ENCODE measurements at regions not wholly inside any gene's neighbourhood (a gene's known extent, or its start where the extent isn't known, plus 50 kb on each side); places are given as distances from the start of the nearest gene placed in this dataset.
A peak's percentile ranks its signal among the peaks of the same experiment; 100 is the strongest.

- TF ChIP-seq CTCF (conservative IDR thresholded peaks at IDR 0.05) = no peak
- no peak overlapping the region for H3K4ac ChIP-seq (ENCODE audit: low read depth, low read length)
- H4K91ac ChIP-seq (ENCODE audit: insufficient read length, low read depth, low read length) = no peak overlapping the region
- no peaks in the 10 kb centered on the region for H4K20me1 ChIP-seq (ENCODE audit: control insufficient read depth, insufficient read depth, insufficient read length)
- no peak overlapping the region for H3K9ac ChIP-seq (ENCODE audit: extremely low read depth, insufficient read length, low read length)
- no peak overlapping the region for H4K8ac ChIP-seq (replicated peaks; ENCODE audit: insufficient read length, low read depth, low read length)
- H3K23me2 ChIP-seq (ENCODE audit: insufficient read length, low read depth, low read length, poor library complexity, severe bottlenecking) = no peaks in the 10 kb centered on the region
- no peak overlapping the region for H3K27ac ChIP-seq (ENCODE audit: insufficient read length, low read depth, low read length)
- Mint-ChIP-seq H3K36me3 (ENCODE audit: insufficient read depth in 1 of 3, low read depth in 3 of 3) (peaks cover 0 to 15% (median 0%) of the 10 kb centered on the region in 3 experiments; a peak in 3 of 7 replicates), H3K4me1 (peaks cover 7 to 23% of the 10 kb centered on the region in 2 experiments), H3K27ac (peak overlapping the region in 1 of 3 experiments; percentile 4; a peak in 2 of 7 replicates), H3K4me3 (no peak overlapping the region), H3K27me3 (ENCODE audit: low read depth) (no peaks in the 10 kb centered on the region), H3K9me3 (peaks cover 3 to 6% of the 10 kb centered on the region in 2 experiments; a peak in 2 of 5 replicates)
- no peak overlapping the region for H3K4me2 ChIP-seq (ENCODE audit: insufficient read depth, insufficient read length, low read length)
- H2AFZ ChIP-seq (ENCODE audit: low read length) = no peak overlapping the region
- DNase-seq = no peak
- no peak overlapping the region for H2BK15ac ChIP-seq (ENCODE audit: low read depth, low read length)
- H3K23ac ChIP-seq (ENCODE audit: insufficient read length, low read depth, low read length) = no peak overlapping the region
- H3K4me1 ChIP-seq (ENCODE audit: insufficient read depth, low read length) = no peaks in the 10 kb centered on the region
- no peaks in the 10 kb centered on the region for H3K79me1 ChIP-seq (ENCODE audit: insufficient read depth, low read depth, low read length, poor library complexity, severe bottlenecking)
- no peak overlapping the region for H4K5ac ChIP-seq (ENCODE audit: insufficient read length, low read depth, low read length)
- no peak overlapping the region for H2AK5ac ChIP-seq (ENCODE audit: insufficient read length, low read length)
- H3K56ac ChIP-seq (ENCODE audit: insufficient read length, low read depth, low read length) = no peak overlapping the region
- H3K79me2 ChIP-seq (ENCODE audit: insufficient read depth, low read length) = no peaks in the 10 kb centered on the region
- no peak overlapping the region for H3K18ac ChIP-seq (ENCODE audit: insufficient read length, low read depth, low read length)
- H2BK120ac ChIP-seq (ENCODE audit: low read depth, low read length, poor library complexity, severe bottlenecking) = no peak overlapping the region
- no peak overlapping the region for H2BK5ac ChIP-seq (ENCODE audit: insufficient read length, low read length)
- H3K9me3 ChIP-seq (ENCODE audit: control insufficient read depth, low read depth, low read length) = no peaks in the 10 kb centered on the region
- no CpG with 5 or more reads among the region's 8 CpGs for WGBS (ENCODE audit: extremely low coverage, insufficient read length, low lambda C conversion rate)
- no peaks in the 10 kb centered on the region for H3K27me3 ChIP-seq (ENCODE audit: insufficient read depth, low read length)
- no peak overlapping the region for H2BK12ac ChIP-seq (ENCODE audit: insufficient read length, low read depth, low read length)
- no peak overlapping the region for H2BK20ac ChIP-seq (ENCODE audit: low read depth, low read length, poor library complexity, severe bottlenecking)
- no peak overlapping the region for H3K14ac ChIP-seq (ENCODE audit: insufficient read depth, low read length)
- no peak overlapping the region for H3T11ph ChIP-seq (ENCODE audit: low read length)
Observed at GRCh38 chr4:174408841-174409552, 113.3 kb downstream of the HPGD start.

Data from H9 (cell line).